Activated T-cell treated with anti-CD3 and anti-CD28 coated beads for 24 hours (primary cell): ENCODE measurements at regions not wholly inside any gene's neighbourhood (a gene's known extent, or its start where the extent isn't known, plus 50 kb on each side); places are given as distances from the start of the nearest gene placed in this dataset.

Experiments used
- DNase-seq: peaks from one replicate; pipeline ENCODE4 v3.0.0-alpha.2; 2020; ENCODE audit warnings: low read depth

- no peak for DNase-seq
These were observed 707.8 kb upstream of the LMCD1 start for GRCh38 chr3:7793786-7794185.

DNA sequence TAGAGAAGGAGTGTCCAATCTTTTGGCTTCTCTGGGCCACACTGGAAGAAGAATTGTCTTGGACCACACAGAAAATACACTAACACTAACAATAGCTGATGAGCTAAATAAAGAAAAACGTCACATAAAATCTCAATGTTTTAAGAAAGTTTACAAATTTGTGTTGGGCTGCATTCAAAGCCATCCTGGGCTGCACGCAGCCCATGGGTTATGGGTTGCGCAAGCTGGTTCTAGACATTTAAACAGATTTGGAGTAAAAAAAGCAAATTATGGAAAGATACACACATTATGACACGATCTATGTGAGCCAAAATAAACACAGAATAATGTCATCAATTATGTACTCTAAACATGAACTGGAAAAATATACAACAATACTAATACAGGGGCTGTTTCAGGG, 703.3 kb upstream of the LMCD1 start:
- DNase-seq: no peak

DNA sequence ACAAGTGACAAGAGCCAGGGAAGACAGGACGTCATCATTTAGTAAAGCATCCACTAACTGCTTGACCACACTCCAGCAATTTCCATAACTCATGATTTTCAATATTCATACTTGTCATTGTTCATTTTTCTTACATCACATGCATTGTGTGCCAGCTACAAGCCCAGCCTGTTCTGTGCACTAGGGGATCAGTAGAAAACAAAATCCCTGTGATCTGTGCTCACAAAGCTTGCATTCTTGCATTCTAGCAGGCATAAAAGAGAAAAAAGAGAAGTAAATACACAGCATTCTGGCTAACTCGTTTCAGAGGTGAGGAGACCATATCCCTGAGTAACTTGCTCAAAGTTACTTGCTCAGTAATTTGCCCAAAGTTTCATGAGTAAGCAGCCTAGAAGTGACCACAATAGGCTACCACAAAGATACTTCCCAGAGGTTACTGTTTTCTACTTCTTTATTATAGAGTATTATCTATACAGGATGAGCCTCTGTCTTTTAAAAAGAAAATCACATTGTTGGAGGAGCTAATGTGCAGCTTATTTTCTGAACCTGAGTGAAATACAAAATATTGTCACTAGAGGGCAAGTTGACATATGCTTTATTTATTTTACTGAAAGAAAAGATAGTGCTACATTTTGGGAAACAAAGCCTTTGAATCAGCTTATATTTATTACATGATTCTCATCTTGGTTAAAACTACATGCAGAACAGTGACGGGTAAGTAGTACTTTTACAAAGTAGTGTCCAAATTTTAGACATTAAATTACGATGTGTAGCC, 701.4 kb upstream of the LMCD1 start:
- DNase-seq: no peak

- DNase-seq: no peak
These were observed 689.1 kb upstream of the LMCD1 start for GRCh38 chr3:7812490-7812889.

DNA sequence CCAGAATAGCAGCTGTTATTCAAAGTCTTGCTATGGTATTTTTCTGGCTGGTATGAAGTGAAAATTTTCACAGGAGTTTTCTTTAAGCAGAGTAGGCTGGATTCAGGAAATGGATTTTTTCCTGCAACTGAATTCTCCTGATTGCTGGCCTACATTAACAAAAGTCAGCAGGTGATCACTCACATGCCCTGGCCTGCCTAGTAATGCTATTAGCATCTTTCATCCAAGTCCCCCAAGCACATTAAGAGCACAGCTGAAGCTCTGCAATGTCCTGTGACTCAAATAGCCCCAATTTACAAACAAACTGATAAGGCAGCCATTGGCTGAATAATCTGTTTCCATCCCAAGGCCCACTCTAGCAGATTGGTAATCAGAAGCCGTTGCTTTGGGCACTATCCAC, 688.3 kb upstream of the LMCD1 start:
- DNase-seq: no peak

GRCh38 chr3:7817239-7817638, 684.4 kb upstream of the LMCD1 start:
- no peak for DNase-seq

- DNase-seq: no peak
These were observed 680.7 kb upstream of the LMCD1 start for GRCh38 chr3:7820969-7821368.

DNA sequence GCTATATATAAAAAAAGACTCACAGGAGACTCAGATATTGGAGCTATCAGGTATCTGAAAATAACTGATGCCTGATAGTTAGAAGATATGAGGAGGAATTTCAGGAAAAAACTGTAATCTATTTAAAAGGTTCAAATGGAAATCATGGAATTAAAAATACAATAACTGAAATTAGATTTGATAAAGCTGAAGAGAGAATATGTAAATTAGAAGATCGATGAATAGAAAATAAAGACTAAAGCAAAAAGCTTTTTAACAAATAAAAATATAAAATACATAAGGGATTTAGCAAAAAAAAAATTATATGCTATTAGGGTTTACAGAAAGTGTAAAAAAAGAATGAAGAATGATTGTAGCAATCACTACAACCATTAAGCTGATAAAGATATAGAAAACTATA, 679.8 kb upstream of the LMCD1 start:
- DNase-seq: no peak

- no peak for DNase-seq
These were observed 660.2 kb upstream of the LMCD1 start for GRCh38 chr3:7841451-7841850.

DNA sequence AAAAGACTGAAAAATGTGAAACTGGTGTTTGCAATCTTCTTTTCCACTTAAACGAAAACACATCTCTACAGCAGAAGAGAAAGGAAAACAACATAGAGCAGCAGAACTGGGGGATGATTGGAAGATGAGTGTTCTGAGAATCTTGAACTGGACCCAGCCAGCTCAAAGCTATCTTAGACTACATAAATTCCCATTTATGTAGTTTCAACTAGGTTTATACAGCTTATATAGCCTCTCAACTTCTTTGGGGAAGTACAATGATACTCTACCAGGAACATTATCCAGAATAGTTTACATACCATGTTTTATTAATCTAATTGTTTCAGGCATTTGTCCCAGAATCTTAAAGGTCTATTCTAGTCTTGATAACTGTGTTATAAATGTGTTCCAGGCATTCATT, 658.2 kb upstream of the LMCD1 start:
- no peak for DNase-seq

DNA sequence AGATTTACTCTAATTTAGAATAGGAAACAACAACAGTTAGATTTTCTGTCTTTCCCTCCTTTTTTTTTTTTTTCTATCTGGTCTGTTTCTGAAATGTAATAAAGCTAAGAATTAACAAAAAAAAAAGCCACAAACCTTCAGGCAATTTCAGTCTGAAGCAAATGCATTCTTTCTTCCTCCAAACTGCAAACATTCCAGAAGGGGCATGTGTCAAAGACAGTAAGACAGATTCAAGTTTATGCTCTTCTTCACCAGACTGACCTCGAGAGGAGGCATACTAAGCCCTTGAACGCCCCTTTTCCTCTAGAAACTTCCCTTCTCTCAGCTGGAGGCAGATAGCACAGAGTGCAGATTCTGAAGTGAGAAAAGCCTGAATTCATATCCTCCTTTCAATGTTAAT, 654.6 kb upstream of the LMCD1 start:
- no peak for DNase-seq

- no peak for DNase-seq
These were observed 654.1 kb upstream of the LMCD1 start for GRCh38 chr3:7847521-7847920.

- no peak for DNase-seq
These were observed 647.4 kb upstream of the LMCD1 start for GRCh38 chr3:7854266-7854665.

DNA sequence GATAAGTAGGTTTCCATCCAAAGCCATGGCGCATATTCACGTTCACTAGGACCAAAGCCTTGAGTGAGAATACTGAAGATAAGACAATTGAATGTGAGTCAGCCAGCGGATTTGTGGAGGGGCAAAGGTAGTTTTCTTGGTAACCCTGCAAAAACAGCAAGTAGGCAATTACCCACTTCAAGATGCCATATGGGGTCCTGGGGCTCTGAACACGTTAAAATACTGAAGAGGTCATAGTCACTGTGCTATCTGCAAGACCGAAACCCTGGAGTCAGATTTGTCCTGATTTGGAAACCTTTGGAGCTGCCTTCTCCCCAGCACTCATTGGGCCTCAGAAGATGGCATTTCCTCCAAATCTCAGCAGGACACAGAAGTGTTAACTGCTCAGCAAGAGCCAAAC, 646.9 kb upstream of the LMCD1 start:
- DNase-seq: no peak

DNA sequence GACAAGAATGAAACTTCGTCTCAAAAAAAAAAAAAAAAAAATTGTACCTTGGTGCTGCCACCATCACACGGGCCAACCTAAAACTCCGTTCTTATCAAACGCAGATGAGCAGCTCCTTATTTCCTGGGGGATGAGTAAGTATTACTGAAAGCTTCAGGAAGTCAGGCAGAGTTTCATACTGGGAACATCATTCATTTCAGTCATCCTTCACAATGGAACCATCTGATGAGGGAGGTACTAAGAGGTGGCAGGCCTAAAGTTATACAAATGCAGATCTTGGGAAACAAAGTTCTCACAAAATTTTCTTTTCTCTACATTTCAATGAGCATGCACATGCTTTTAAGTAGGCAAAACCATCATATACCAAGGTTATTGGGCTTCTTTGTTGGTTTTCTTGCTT, 636.0 kb upstream of the LMCD1 start:
- DNase-seq: no peak

- DNase-seq: no peak
These were observed 634.0 kb upstream of the LMCD1 start for GRCh38 chr3:7867587-7867986.

- DNase-seq: no peak
These were observed 630.5 kb upstream of the LMCD1 start for GRCh38 chr3:7871003-7871560.

DNA sequence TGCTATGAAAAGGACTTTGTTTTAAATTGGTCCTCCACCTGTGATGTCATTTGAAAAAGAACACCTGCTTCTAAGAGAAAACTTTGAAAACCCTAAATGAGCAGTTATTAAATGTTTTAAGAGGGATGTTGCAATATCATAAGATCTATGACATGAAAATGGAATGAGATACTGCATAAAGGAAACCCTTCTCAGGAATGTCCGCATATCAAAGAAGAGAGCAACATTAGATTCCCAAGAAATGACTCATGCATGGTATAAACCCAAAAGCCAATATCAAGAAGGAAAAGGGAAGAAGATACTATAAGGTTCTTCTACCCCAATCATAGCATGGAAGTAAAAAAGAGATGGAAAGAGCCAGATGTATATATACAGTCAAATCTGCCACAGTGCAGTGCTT, 627.5 kb upstream of the LMCD1 start:
- no peak for DNase-seq

DNA sequence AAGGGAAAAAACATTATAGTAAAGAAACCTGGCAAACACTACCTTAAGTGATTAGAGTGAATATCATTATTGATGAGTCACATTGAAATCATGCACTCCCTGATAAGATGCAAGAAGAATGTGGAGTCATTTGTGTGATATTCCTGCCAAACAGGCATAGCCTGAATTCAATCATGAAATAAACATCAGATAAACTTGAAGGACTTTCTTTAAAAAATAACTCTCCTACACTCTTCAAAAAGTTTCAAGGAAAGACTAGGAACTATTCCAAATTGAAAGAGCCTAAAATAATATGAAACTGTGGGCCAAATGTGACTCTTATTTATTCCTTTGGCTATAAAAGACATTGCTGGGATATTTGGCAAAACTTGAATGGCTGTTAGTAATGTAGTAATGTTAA, 625.7 kb upstream of the LMCD1 start:
- DNase-seq: no peak

- peak; percentile 37 for DNase-seq
These were observed 624.8 kb upstream of the LMCD1 start for GRCh38 chr3:7876741-7877297.

DNA sequence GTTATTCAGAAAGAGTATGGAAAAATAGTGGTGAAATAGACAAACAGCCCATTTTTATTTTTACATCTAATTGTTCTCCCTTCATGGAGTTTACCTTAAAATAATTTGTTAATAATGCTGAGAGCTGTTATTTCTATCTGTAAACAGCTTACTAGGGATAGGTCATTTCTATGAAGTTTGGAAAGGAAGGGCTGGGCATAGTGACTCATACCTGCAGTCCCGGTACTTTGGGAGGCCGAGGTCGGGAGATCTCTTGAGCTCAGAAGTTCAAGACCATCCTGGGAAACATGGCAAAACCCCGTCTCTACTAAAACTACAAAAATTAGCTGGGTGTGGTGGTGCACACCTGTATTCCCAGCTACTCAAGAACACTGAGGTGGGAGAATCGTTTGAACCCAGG, 624.3 kb upstream of the LMCD1 start:
- no peak for DNase-seq

- no peak for DNase-seq
These were observed 622.1 kb upstream of the LMCD1 start for GRCh38 chr3:7879572-7879971.

- DNase-seq: no peak
These were observed 619.7 kb upstream of the LMCD1 start for GRCh38 chr3:7881946-7882345.

- no peak for DNase-seq
These were observed 604.0 kb upstream of the LMCD1 start for GRCh38 chr3:7897655-7898054.
